Adrenal gland (tissue), 5 donors: ENCODE measurements at regions not wholly inside any gene's neighbourhood (a gene's known extent, or its start where the extent isn't known, plus 50 kb on each side); places are given as distances from the start of the nearest gene placed in this dataset.

ENCODE experiments used
- CTCF ChIP-seq, 6 experiments: fragments of 450-650 bp in 4 of 6; fragments of 200-600 bp in 2 of 6; sonication (generic) in 1 of 6; IDR thresholded peaks; 1 replicate in 5 of 6; 2 replicates in 1 of 6; pipeline versions ENCODE4 v1.5.1 to v1.8.0; 2016 to 2021; ENCODE audit warnings: antibody characterized with exemption in 6 of 6, mild to moderate bottlenecking in 2 of 6, moderate library complexity in 1 of 6
- POLR2A ChIP-seq, 2 donors: fragments of 450-650 bp; IDR thresholded peaks; one replicate each; pipeline ENCODE4 v1.6.1; 2017; ENCODE audit warnings: antibody characterized with exemption in 2 of 2, mild to moderate bottlenecking in 2 of 2, moderate library complexity in 1 of 2
- donor health status: DM: no; HTN: no; CAD: no.

GRCh38 chr9:88811511-88811910 is 179.8 kb upstream of the S1PR3 start:
- TF ChIP-seq CTCF (IDR thresholded peaks at IDR 0.05), result no peak
- no peak for TF ChIP-seq POLR2A (IDR thresholded peaks at IDR 0.05)
